Body of pancreas (tissue), 4 donors: ENCODE measurements at regions not wholly inside any gene's neighbourhood (a gene's known extent, or its start where the extent isn't known, plus 50 kb on each side); places are given as distances from the start of the nearest gene placed in this dataset.

Source experiments
- CTCF ChIP-seq, 7 experiments: fragments of 450-650 bp in 4 of 7; fragments of 200-600 bp in 3 of 7; sonication (generic) in 3 of 7; IDR thresholded peaks; one replicate each; pipeline ENCODE4 v1.5.1; 2016 to 2019; ENCODE audit warnings: antibody characterized with exemption in 7 of 7
- POLR2A ChIP-seq, 3 donors: fragments of 450-650 bp; IDR thresholded peaks; one replicate each; pipeline ENCODE4 v1.6.1; 2016; ENCODE audit warnings: antibody characterized with exemption in 3 of 3, mild to moderate bottlenecking in 2 of 3

GRCh38 chr5:108578791-108579190, 168.9 kb upstream of the FER start:
- TF ChIP-seq CTCF (IDR thresholded peaks at IDR 0.05) = no peak
- TF ChIP-seq POLR2A (IDR thresholded peaks at IDR 0.05) = no peak
